HG02870 (cell line): ENCODE measurements at regions not wholly inside any gene's neighbourhood (a gene's known extent, or its start where the extent isn't known, plus 50 kb on each side); places are given as distances from the start of the nearest gene placed in this dataset.

Experiments
- ATAC-seq: cut with Tn5 transposase; IDR thresholded peaks from one replicate; pipeline ENCODE4 v1.9.1; 2021; ENCODE audit warnings: mild to moderate bottlenecking, moderate library complexity; ENCODE audit not compliant: unreplicated experiment

DNA sequence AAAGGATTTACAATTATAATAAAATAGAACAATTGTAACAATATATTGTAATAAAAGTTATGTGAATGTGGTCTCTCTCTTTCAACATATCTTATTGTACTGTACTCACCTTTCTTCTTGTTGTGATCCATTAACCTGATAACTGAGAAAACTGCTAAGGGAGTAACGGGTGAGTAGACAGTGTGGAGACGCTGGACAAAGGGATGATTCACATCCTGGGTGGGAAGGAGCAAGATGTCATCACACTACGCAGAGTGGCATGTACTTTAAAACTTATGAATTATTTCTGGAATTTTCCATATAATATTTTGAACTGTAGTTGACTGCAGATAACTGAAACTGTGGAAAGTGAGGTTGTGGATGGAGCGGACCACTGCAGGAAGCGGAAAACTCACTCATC lies 91.2 kb upstream of the PLPP4 start:
- no peak for ATAC-seq

DNA sequence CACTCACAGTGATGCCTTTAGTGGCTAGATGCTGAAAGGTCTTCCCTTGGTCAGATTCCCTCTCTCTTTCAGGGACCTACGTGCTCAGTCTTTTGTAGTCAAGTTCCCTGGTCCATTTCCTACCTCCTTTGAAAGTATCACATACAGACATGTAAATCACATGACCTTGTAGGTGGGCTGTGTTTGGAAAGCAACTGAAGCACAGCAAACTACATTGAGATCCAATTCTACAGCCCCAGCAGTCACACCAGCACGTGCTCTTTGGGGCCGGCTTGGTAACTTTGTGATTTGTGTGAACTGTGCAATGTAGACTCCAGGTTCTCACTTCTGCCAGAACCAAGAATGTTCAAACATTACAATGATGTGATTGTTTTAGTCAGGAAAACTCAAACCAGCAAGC lies 89.7 kb upstream of the PLPP4 start:
- no peak for ATAC-seq

DNA sequence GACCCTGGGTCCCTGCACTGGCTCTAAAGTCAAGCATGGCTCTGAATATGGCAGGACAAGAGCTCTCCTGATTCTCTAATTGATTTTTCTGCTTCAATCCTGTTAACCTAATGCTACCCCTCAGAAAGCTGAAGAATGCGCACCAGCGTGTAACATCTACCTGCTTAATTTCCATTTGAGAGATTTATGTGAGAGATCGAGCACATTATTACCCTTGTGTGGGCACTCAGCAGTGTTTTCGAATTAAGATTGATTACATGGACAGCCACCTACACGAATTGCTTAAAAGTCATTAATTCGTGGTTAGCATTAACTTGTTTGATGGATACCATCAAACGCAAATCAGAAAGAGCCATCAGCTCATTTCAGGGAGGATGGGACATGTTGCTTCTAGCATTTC lies 88.7 kb upstream of the PLPP4 start:
- ATAC-seq: no peak

DNA sequence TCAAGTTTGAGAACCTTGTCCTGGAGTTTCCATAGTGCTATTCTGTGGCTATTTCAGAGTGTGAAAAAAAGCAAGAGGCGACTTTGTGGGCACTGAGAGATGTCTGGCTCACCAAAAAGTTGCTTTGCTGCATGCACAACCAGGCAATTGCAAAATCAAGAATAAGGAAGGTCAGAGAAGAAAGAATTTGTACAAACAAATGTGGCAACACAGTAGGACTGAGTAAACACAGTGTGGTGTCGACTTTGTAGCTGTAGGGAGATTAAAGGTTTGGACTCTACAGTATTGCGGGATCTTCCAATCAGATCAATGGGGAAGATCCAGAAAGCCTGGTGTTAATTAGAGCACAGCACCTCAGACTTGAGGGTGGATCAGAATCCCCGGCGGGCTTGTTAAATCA lies 88.1 kb upstream of the PLPP4 start:
- ATAC-seq: no peak

DNA sequence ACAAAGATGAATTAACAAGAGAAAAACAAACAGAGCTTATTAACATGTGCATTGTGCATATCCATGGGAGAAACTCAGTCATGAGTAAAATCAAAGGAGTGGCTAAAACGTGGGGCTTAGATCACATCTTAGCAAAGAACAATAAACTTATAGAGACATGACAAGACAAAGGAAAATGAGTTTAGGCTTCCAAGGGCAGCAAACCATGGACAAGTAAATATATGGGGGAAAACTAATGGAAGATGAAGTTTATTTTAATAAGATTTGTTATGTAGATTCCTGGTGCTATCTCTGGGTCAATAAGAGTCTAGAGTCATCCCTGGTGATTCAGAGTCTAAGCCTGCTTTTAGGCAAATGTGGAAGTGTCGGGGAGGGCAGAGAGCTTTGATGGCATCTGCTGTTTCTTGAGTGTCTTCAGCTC lies 87.2 kb upstream of the PLPP4 start:
- ATAC-seq: no peak

DNA sequence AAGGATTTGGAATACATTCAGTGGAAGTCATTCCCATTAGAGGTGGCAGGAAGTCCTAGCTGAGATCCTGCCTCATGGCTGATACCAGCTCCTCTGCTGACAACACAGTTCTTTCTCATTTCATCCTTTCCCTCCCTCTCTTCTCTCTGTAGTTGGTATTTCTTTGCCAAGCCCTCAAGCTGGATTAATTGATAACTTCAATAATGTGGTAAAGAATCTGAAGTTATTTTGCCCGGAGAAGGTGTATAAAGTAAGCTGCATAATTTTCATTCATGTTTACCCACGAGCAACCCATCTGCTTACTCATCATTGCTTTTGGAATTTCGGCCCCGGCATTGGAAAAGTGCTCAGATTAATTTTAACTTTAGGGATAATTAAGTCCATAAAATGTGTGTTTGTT lies 85.2 kb upstream of the PLPP4 start:
- ATAC-seq: no peak

DNA sequence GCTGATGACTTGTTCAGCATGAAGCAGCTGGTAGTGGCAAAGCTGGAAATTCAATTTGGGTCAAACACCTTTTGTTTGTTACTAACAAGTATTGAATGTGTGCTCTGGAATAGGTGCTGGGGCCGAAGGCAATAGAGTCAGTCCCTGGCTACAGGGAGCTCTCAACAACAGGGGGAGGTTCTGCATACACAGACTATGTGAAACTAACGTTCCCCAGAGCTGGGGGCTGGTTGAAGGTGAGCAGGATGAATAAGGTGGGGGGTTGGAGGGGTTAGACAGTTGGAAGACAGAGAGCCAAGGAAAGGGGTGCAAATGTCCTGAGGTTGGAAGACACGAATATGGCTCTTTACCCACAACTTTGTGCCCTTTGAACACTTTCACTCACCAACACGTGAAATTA lies 84.1 kb upstream of the PLPP4 start:
- ATAC-seq: no peak

DNA sequence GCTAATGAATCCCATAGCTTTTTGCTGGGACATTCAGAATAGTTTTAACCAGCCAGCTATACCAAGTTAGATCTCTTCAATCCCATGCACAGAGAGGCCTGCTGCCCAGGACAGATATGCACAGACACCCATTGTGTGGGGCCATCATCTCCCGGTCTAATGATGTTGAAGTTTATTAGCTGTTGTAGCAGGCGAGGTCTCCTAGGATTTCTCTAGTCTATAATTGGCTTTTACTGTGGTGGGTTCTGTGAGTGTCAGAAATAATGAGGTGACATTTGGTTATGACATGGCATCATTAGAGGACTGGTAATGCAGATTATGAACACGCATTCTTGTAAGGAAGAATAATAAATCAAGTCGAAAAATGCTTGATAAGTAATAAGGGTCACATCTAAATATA lies 81.4 kb upstream of the PLPP4 start:
- ATAC-seq: no peak

DNA sequence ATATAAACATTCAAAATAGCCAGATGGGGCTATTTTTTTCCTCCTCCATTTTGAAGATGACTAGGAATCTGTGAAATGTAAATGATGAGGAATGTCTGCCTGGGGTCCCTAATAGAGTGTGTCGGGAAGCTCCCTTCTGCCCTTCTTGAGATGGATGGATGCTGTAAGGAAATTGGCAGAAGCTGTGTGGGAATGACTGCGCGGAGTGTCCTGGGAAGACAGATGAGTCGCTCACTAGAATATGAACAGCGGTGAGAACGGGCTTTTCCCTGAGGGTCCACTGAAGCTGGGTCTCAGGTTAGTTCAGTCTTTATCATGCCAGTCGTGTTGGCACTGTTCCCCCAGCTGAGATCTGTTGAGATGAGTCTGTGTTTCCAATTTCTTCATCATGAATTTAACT lies 75.1 kb upstream of the PLPP4 start:
- ATAC-seq: no peak

DNA sequence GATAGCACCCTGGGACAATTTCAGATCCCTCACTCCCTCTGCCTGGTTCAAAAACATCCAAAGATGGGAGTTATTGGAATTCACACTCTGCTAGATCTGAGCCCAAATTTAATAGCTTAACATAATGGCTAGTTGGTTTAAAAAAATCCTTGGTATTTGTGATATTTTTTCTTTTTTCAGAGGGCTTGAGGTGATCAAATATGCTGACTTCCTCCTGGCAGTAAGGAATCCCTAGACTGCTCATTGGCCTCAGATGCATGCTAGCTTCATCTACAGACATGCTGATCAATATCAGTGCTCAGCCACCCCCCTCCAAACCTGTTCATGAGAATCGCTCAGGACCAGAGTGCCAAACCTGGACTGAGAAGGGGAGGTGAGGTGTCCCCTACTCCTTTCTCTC lies 74.7 kb upstream of the PLPP4 start:
- no peak for ATAC-seq

DNA sequence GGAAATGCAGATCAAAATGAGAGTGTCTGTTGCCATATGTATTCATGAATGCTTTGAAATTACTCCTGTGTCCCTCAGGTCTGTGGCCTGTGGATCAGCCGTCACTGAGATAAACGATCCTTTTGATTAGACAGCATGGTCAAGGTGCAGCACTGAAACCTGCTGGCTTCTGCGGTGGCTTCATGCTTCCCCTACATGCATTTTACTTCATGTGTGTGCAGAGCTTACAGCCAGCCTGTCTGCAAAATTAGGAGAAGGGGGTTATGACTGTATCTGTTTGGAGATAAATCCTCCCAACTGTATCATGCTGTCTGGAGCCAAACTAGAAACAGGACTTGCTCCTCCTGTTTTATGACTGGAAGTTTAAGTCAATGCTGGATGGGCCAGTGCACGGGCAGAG lies 71.0 kb upstream of the PLPP4 start:
- ATAC-seq: no peak

DNA sequence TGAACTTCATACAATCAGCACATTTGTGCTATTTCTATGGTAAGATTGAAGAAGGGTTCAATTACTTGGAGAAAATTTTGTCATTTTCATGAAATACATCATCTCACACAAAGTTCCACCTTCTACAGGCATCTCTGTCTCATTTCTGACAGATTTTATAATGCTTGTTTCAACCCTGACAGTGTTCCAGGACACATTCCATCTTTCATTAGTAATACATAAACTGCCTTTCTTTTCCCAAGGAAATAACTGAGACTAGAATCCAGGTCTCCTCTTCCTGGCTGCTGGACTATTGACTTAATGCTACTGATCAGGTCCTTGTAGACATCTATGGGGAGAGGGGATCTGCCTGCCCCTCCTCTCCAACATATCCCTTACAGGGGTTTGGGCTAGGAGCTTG lies 70.1 kb upstream of the PLPP4 start:
- no peak for ATAC-seq

DNA sequence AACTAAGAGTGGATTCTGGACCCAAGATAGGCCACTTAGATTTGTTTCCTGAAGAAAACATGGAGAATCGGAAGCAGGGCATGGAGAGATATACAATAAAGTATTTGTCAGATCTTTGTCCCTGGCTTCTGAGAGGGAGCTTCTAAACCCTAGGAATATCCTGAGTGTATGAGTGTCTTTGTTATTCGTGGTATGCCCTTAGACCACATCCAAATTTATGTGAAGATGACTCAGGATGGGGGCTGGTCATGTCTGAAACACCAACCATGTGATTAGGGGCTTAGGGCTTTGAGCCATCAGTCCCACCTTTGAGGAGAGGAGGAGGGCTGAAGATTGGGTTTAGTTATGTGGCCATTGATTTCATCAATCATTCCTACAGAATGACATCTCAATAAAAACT lies 69.7 kb upstream of the PLPP4 start:
- no peak for ATAC-seq

DNA sequence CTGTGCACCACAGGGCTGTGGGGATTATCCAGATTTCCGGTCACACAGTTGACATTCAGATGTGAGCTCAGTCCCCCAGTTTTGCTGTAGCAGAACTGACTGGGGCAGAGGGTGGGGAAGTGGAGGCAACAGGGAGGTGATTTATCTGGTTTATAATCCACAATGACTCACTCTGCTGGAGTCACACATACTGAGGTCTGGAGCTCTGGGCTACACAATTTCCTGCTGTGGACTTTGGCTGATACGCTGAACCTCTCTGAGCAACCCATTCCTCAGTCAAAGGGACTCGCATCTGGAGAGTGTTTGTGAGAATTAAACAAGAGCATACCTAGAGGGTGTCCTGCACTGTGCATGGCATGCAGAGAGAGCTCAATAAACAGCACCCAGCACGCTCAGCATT lies 64.8 kb upstream of the PLPP4 start:
- no peak for ATAC-seq

DNA sequence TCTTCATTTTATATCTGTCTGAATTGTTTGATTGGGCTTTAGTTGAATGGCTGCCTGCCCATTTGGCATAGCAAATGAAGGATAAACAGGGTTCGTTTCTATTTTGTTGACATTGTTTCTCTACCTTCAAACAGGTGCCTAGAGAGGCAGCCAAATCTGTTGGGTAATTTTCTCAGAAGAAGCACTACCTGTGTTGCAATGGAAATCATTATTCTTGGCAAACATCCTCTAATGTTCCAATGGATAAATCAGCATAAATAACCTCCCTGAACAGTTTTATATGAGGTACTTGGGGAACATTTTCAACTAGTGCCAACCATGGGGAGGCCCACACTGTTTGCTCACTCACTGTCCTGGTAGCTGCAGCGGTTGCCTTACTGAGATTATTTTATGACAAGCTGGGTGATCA lies 64.4 kb upstream of the PLPP4 start:
- no peak for ATAC-seq

DNA sequence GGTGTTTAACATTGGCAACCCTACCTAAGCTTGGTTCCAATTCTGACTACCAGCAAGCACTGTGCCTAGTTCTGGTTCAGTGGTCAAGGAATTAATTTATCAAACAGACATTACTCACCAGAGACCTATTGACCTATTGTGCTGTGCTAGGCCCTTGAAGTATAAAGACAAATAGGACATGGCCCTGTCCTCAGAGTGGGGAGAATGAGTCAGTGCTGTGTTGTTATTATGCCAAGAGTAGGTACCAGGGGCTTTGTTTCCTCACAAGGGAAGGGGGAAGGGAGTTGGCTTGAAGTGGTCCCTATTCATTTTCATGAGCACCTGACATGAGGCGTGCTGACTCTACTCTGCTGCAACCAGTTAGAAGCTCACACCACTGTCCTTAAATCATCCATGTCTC lies 62.6 kb upstream of the PLPP4 start:
- ATAC-seq: no peak

DNA sequence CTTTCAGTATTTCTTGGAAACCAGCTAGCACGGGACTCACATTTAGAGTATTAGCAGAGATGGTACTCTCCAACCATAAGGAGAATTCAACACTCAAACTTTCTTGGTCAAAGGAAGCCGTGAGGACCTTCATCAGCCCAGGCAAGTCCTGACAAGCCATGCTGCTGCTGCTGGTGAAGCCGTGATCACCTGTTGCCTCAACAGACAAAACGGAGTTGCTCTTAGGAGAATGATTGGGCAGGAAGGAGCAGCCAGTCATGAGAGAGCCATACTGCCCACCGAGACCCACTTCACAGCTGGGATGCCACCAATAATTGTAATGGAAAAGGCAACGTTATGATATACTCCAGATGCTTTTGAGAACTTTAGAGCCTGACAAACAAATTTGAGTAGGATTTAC lies 60.8 kb upstream of the PLPP4 start:
- no peak for ATAC-seq

DNA sequence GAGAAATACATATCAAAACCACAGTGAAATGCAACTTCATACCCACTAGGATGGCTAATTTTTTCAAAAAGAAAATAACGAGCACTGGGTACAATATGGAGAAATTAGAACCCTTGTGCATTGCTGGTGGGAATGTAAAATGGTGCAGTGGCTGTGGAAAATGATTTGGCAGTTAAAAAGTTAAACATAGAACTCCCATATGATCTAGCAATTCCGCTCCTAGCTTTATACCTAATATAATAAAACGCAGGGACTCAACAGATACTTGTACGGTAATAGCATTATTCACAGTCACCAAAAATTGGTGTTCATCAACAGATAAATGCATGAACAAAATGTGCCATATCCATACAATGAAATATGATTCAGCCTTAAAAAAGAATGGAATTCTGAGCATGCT lies 58.8 kb upstream of the PLPP4 start:
- no peak for ATAC-seq

DNA sequence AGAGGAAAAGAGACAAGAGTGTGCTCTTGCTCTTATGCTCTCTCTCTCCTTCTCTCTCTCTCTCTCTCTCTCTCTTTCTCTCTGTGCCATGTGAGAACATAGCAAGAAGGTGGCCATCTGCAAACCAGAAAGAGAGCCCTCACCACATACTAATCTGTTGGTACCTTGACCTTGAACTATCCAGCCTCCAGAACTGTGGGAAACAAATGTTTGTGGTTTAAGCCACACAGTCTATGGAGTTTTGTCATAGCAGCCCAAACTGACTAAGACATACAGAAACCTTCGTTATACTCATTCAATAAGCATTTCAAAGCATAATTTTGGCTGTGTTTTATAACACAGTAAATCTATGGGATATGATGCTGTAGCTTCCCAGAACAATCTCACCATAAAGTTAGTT lies 56.4 kb upstream of the PLPP4 start:
- ATAC-seq: no peak

DNA sequence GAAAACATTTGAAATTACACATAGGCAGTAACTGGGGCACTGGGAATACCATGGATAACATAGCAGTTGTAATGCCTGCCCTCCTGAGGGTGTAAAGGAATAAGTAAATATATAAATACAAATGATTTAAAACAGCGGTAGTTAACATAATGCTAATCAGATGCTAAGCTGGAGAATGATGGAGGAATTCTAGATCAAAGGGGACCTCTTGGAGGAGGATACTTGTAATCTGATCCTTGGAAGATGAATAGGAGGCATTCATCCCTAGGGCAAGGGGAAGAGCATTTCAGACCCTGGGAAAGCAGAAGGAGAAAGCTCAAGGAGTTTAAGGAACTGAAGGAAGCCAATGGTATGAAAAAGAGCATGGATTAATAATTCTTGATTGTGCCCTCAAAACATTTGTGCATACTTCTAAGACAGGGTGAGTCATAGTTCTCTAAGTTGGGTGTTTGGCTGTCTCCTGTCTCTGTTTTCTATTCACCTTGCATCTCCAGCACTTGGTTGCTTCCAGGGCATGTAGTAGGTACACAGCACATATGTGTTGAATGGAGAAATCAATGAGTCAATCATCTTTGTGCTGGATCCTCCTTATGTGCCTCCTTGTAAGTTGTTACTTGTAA lies 54.8 kb upstream of the PLPP4 start:
- ATAC-seq: no peak

DNA sequence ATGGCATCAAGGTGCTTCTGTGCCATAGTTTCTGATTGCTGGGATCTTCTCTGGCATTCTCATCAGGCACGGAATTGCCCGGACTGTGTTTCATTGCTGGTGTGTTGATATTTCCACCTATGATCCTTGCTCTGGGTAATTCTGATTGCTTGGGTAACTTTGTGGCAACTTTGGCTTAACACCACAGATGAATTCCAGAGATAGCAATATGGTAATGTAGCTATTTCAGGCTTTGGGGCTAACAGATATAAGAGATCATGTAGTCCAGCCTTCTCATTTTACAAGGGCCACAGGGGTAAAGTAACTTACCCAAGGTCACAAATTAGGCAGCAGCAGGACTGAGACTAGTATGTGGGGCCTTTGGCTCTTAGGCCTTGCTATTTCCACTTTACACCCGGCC lies 53.9 kb upstream of the PLPP4 start:
- ATAC-seq: no peak

DNA sequence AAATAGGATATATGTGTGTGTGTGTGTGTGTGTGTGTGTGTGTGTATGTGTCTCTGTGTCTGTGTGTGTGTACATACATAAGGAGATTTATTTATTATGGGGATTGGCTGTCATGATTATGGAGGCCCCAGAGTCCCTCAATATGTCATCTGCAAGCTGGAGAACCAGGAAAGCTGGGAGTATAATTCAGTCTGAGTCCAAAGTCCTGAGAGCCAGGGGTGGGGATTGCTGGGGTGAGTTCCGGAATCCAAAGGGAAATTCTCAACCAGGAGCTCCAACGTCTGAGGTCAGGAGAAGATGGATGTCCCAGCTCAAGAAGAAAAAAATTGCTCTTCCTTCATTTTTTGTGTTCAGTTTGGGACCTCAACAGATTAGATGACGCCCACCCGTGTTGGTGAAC lies 50.7 kb upstream of the PLPP4 start:
- no peak for ATAC-seq
